Brain microvascular endothelial cell (primary cell): ENCODE measurements at regions not wholly inside any gene's neighbourhood (a gene's known extent, or its start where the extent isn't known, plus 50 kb on each side); places are given as distances from the start of the nearest gene placed in this dataset.

Experiments used
- DNase-seq: peaks from one replicate; pipeline ENCODE4 v3.0.0-alpha.2; 2020
- H3K27ac ChIP-seq: fragments of 250-450 bp; sonication (Bioruptor Pico); 2 replicates; pipeline ENCODE4 v1.5.1; 2020; ENCODE audit warnings: mild to moderate bottlenecking, moderate library complexity
- H3K27me3 ChIP-seq: fragments of 250-450 bp; sonication (Bioruptor Pico); replicated peaks from 2 replicates; pipeline ENCODE4 v1.5.1; 2020; ENCODE audit warnings: mild to moderate bottlenecking
- H3K36me3 ChIP-seq: fragments of 250-450 bp; sonication (Bioruptor Pico); replicated peaks from 2 replicates; pipeline ENCODE4 v1.5.1; 2020; ENCODE audit warnings: mild to moderate bottlenecking
- H3K4me3 ChIP-seq: 2 replicates; pipeline ENCODE4 v1.5.1; 2011; ENCODE audit warnings: low read depth, mild to moderate bottlenecking, control low read depth, low read length, moderate library complexity
- CTCF ChIP-seq: IDR thresholded peaks from 2 replicates; pipeline ENCODE4 v1.5.1; 2011; ENCODE audit warnings: low read depth, mild to moderate bottlenecking, moderate library complexity, low read length, control low read depth, inconsistent platforms; ENCODE audit errors: missing control alignments
- in situ Hi-C: cut with HindIII; loops from 2 replicates; pipeline ENCODE4 v1.10.0; 2017; ENCODE audit warnings: low sequenced_read_pairs, low pct_ligation_motif_present

DNA sequence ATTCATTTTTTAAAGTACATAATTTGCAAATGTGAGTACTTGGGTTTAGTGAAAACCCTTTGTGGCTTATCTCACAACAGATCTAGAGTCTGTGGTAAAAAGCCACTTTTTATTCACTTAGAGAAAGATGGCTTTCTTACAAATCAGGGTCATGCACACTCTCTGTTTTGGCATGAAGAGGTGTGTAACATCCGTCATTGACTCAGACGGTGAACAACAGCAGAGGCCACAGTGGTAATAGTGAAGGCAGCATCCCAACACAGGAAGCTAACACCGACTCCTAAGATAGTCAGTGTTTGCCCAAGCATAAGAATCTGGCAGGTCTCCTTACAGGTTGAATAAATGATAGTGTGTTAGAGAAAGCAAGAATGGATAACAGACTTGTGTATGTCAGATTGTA is 593.0 kb downstream of the SOX5 start:
- no peaks in the 10 kb centered on the region for H3K36me3 ChIP-seq
- in situ Hi-C loops, result no loop called here
- H3K27me3 ChIP-seq, result no peaks in the 10 kb centered on the region
- H3K4me3 ChIP-seq, result no peak overlapping the region
- no peak for TF ChIP-seq CTCF
- DNase-seq, result no peak
- no peak overlapping the region for H3K27ac ChIP-seq

DNA sequence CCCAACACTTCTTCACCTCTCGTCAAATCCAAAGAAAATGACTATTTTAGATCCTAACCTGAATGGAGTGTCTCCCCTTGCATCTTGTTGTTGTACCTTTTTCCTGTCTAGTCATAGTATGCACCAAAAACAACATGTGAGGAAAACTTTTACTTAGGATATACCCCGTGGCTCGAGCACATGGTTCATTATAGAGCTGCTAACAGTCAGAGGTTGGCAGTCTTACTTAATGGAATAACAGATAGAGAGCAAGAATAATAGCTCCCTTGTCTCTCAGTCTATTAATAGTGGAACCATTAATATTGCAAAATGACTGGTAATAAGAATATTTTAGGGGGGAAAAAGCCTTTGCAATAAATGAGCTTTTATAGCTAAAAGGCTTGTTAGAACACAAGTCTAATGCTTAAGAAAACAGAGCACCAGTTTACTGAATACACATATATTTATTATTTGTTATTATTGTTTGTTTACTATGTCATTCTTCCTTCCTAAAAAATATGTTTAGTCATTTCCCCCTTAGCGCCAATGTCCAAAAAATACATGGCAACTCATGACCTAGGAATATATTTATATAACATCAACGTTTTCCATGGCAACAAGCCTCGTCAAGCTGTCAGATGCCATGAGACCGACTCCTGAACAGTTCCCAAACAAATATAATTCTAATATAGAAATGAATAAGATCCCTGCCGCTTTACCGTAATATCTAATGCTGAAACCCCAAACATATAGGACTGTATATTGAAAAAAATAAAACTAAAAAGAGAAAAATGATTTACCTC is 592.4 kb downstream of the SOX5 start:
- DNase-seq, result no peak
- no peak overlapping the region for H3K27ac ChIP-seq
- TF ChIP-seq CTCF, result no peak
- H3K27me3 ChIP-seq, result no peaks in the 10 kb centered on the region
- H3K36me3 ChIP-seq, result no peaks in the 10 kb centered on the region
- in situ Hi-C loops, result no loop called here
- H3K4me3 ChIP-seq, result no peak overlapping the region

- no peaks in the 10 kb centered on the region for H3K36me3 ChIP-seq
- H3K27me3 ChIP-seq, result no peaks in the 10 kb centered on the region
- no peak for TF ChIP-seq CTCF
- no peak overlapping the region for H3K27ac ChIP-seq
- H3K4me3 ChIP-seq, result no peak overlapping the region
- in situ Hi-C loops, result no loop called here
- DNase-seq, result no peak
These were observed 589.3 kb downstream of the SOX5 start for GRCh38 chr12:23359975-23360701.

DNA sequence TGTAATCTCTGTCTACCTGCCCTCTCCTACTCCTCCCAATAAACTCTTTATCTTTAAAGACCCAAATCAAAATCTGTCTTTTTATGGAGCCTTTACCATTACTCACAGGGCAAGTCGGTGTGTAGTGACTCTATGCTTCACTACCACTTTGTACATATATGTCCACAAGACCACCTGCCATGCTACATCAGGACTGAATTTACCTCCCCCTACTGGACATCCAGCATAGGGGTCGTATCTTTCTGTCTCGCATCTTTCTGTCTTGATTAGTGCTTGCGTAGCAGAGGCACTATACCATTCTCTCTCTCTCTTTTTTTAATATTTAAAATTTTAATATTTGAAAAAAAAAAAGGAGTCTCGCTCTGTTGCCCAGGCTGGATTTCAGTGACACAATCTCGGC is 587.5 kb downstream of the SOX5 start:
- Histone ChIP-seq H3K36me3 (no peaks in the 10 kb centered on the region), H3K4me3 (no peak overlapping the region), H3K27me3 (no peaks in the 10 kb centered on the region), H3K27ac (no peak overlapping the region)
- in situ Hi-C loops, result no loop called here
- peak; percentile 27 for TF ChIP-seq CTCF
- DNase-seq, result no peak

DNA sequence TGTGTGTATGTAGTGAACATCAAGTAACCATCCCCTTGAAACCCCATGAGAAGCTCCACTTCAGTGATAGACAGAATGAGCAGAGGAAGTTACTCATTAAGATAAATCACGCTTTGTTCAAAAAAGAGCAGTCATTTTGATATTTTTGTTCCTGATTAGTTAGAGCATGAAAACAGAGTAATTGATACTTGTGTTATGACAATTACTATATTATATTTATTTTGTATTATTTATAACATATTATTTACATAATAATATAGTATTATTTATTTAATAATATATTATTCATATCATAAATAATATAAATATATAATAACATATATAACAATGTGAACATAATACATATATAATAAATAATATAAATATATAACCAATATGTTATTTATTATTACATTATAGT is 580.9 kb downstream of the SOX5 start:
- in situ Hi-C loops, result no loop called here
- H3K36me3 ChIP-seq, result no peaks in the 10 kb centered on the region
- DNase-seq, result no peak
- H3K27me3 ChIP-seq, result no peaks in the 10 kb centered on the region
- H3K27ac ChIP-seq, result no peak overlapping the region
- no peak for TF ChIP-seq CTCF
- H3K4me3 ChIP-seq, result no peak overlapping the region
